ENCODE measurements at regions not wholly inside any gene's neighbourhood (a gene's known extent, or its start where the extent isn't known, plus 50 kb on each side); places are given as distances from the start of the nearest gene placed in this dataset.

GRCh38 chr11:32226480-32226879 lies 135.6 kb downstream of the RCN1 start:
- no peak overlapping the region for H3K27ac ChIP-seq (ENCODE audit: low read depth, low read length, poor library complexity, severe bottlenecking)
- no peaks in the 10 kb centered on the region for H3K4me1 ChIP-seq (ENCODE audit: insufficient read depth, low read length, poor library complexity, severe bottlenecking)
- DNase-seq (ENCODE audit: low spot score) = no peak
- H3K4me3 ChIP-seq (ENCODE audit: low read depth, low read length, poor library complexity, severe bottlenecking) = no peak overlapping the region
- intact Hi-C loops (cut with micrococcal nuclease; ENCODE audit: unreplicated experiment) = no loop called here
- H3K36me3 ChIP-seq (ENCODE audit: insufficient read depth, low read length, poor library complexity, severe bottlenecking) = no peaks in the 10 kb centered on the region
- TF ChIP-seq, protein P1, sequence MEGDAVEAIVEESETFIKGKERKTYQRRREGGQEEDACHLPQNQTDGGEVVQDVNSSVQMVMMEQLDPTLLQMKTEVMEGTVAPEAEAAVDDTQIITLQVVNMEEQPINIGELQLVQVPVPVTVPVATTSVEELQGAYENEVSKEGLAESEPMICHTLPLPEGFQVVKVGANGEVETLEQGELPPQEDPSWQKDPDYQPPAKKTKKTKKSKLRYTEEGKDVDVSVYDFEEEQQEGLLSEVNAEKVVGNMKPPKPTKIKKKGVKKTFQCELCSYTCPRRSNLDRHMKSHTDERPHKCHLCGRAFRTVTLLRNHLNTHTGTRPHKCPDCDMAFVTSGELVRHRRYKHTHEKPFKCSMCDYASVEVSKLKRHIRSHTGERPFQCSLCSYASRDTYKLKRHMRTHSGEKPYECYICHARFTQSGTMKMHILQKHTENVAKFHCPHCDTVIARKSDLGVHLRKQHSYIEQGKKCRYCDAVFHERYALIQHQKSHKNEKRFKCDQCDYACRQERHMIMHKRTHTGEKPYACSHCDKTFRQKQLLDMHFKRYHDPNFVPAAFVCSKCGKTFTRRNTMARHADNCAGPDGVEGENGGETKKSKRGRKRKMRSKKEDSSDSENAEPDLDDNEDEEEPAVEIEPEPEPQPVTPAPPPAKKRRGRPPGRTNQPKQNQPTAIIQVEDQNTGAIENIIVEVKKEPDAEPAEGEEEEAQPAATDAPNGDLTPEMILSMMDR (conservative IDR thresholded peaks at IDR 0.05; ENCODE audit: low read depth, low read length) = no peak
- no peak for TF ChIP-seq EZH2 (IDR thresholded peaks at IDR 0.05; ENCODE audit: borderline replicate concordance, low read depth, low read length, poor library complexity, severe bottlenecking)
- POLR2A ChIA-PET (ENCODE audit: low non-redundant PET) = no interaction called here
- no peaks in the 10 kb centered on the region for H3K9me3 ChIP-seq (ENCODE audit: low read depth, low read length, poor library complexity, severe bottlenecking)
- CTCF ChIA-PET = no interaction called here
- peaks cover 42% of the 10 kb centered on the region for H3K27me3 ChIP-seq (replicated peaks; ENCODE audit: insufficient read depth, low read depth, low read length, poor library complexity)
- no TSS peak for BruUV-seq (replicated peaks)

- Histone ChIP-seq H3K4me1 (ENCODE audit: insufficient read depth, low read length, poor library complexity, severe bottlenecking) (no peaks in the 10 kb centered on the region), H3K4me3 (ENCODE audit: low read depth, low read length, poor library complexity, severe bottlenecking) (no peak overlapping the region), H3K27ac (ENCODE audit: low read depth, low read length, poor library complexity, severe bottlenecking) (no peak overlapping the region), H3K9me3 (ENCODE audit: low read depth, low read length, poor library complexity, severe bottlenecking) (no peaks in the 10 kb centered on the region), H3K36me3 (ENCODE audit: insufficient read depth, low read length, poor library complexity, severe bottlenecking) (no peaks in the 10 kb centered on the region), H3K27me3 (replicated peaks; ENCODE audit: insufficient read depth, low read depth, low read length, poor library complexity) (peaks cover 30% of the 10 kb centered on the region)
- no TSS peak for BruUV-seq (replicated peaks)
- POLR2A ChIA-PET (ENCODE audit: low non-redundant PET) = no interaction called here
- no peak for TF ChIP-seq EZH2 (IDR thresholded peaks at IDR 0.05; ENCODE audit: borderline replicate concordance, low read depth, low read length, poor library complexity, severe bottlenecking)
- TF ChIP-seq, protein P1 (conservative IDR thresholded peaks at IDR 0.05; ENCODE audit: low read depth, low read length) = no peak
- DNase-seq (ENCODE audit: low spot score) = no peak
- intact Hi-C loops (cut with micrococcal nuclease; ENCODE audit: unreplicated experiment) = no loop called here
- CTCF ChIA-PET = no interaction called here
Observed at GRCh38 chr11:32229576-32230240, 138.8 kb downstream of the RCN1 start.

DNA sequence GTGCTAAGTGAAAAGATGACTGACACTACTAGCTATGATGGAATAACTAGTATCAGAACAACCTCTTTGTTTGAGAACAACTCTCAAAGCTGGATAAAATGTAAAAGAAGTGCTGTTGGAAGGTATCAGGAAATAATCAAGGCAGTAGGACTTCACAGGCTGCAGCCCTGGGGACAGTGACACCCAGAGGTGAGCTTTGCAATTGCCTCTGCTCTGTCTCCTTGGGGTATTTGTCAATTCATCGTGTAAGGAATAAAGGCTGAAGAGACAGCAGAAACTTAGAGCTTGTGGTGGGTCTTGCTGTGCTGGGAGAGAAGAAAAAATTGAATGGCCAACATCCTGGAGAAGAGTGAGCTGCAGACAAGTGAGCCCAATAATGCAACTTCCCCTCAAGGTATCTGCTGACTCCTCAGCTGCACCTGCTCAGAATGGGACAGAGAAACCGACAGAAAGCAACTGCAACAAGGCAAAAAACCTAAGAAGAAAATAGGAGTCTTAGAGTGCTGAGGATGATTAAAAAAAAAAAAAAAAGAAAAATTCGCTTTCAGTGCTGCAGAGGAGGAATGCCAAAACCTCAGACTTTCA lies 141.1 kb downstream of the RCN1 start:
- intact Hi-C loops (cut with micrococcal nuclease; ENCODE audit: unreplicated experiment) = no loop called here
- no peak overlapping the region for H3K4me3 ChIP-seq (ENCODE audit: low read depth, low read length, poor library complexity, severe bottlenecking)
- no peaks in the 10 kb centered on the region for H3K9me3 ChIP-seq (ENCODE audit: low read depth, low read length, poor library complexity, severe bottlenecking)
- no peak overlapping the region for H3K27ac ChIP-seq (ENCODE audit: low read depth, low read length, poor library complexity, severe bottlenecking)
- CTCF ChIA-PET = interaction anchor here (0.5 to 1.4 kb wide), 15 partner anchors 9 to 1125 kb away, joined by 3 to 14 read pairs (median 4); no protein-coding TSS in a partner anchor
- H3K4me1 ChIP-seq (ENCODE audit: insufficient read depth, low read length, poor library complexity, severe bottlenecking) = no peaks in the 10 kb centered on the region
- POLR2A ChIA-PET (ENCODE audit: low non-redundant PET) = no interaction called here
- no TSS peak for BruUV-seq (replicated peaks)
- TF ChIP-seq, protein P1 (conservative IDR thresholded peaks at IDR 0.05; ENCODE audit: low read depth, low read length) = peak; percentile 100
- no peak for TF ChIP-seq EZH2 (IDR thresholded peaks at IDR 0.05; ENCODE audit: borderline replicate concordance, low read depth, low read length, poor library complexity, severe bottlenecking)
- peak; percentile 86 for DNase-seq (ENCODE audit: low spot score)
- no peaks in the 10 kb centered on the region for H3K36me3 ChIP-seq (ENCODE audit: insufficient read depth, low read length, poor library complexity, severe bottlenecking)
- peaks cover 38% of the 10 kb centered on the region for H3K27me3 ChIP-seq (replicated peaks; ENCODE audit: insufficient read depth, low read depth, low read length, poor library complexity)
